ENCODE measurements at regions not wholly inside any gene's neighbourhood (a gene's known extent, or its start where the extent isn't known, plus 50 kb on each side); places are given as distances from the start of the nearest gene placed in this dataset.

DNA sequence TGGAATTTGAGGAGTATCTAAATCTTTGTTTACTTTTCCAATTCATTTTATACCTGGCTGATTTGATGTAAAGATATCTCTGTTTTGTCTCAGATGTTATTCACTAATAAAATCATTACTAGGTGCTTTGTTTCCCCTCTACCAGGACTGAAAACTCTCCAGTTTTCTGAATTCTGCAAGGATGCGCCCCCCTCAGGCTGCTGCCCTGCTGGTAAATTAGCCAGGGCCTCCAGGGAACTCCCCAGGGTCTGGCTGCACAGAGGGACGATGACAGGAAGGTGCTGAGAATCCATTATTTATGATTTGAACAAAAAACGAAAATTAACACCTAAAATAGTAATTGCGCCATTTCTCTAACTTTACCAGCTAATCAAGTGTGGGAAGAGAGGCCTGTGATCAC, 541.2 kb upstream of the POU3F3 start:
- Histone ChIP-seq H3K4me1 (ENCODE audit: control insufficient read depth in 1 of 2, insufficient read depth in 2 of 2, low read length in 2 of 2) (no peaks in the 10 kb centered on the region), H4K20me1 (ENCODE audit: insufficient read depth) (no peaks in the 10 kb centered on the region), H3K36me3 (ENCODE audit: control insufficient read depth in 1 of 2, insufficient read depth in 2 of 2, low read length in 2 of 2) (no peaks in the 10 kb centered on the region), H3K9ac (ENCODE audit: low read length) (no peak overlapping the region), H2AFZ (ENCODE audit: low read depth, low read length, poor library complexity, severe bottlenecking) (no peak overlapping the region), H3K79me2 (ENCODE audit: insufficient read depth, low read length) (no peaks in the 10 kb centered on the region), H3K27me3 (ENCODE audit: insufficient read depth, low read length) (no peaks in the 10 kb centered on the region), H3K27ac (ENCODE audit: low read depth, low read length) (no peak overlapping the region), H3K9me3 (ENCODE audit: control insufficient read depth in 1 of 2, insufficient read depth in 1 of 2, low read depth in 1 of 2, low read length in 2 of 2) (peaks cover 0 to 20% of the 10 kb centered on the region in 2 experiments; a peak in 2 of 4 replicates), H3K9me2 (ENCODE audit: insufficient read depth) (no peaks in the 10 kb centered on the region), H3K4me3 (replicated peaks in 1 of 2; ENCODE audit: low read depth in 1 of 2, low read length in 2 of 2) (no peak overlapping the region), H3K4me2 (ENCODE audit: low read length) (no peak overlapping the region)
- no peak for TF ChIP-seq CTCF (IDR thresholded peaks at IDR 0.05 in 2 of 3, conservative IDR thresholded peaks at IDR 0.05 in 1 of 3; ENCODE audit: borderline replicate concordance in 1 of 3, insufficient read depth in 1 of 3, low read depth in 2 of 3, low read length in 2 of 3)
- no peak for TF ChIP-seq POLR2A (IDR thresholded peaks at IDR 0.05; ENCODE audit: borderline replicate concordance, extremely low read depth, insufficient read depth, insufficient read length)
- TF ChIP-seq ZNF274 (IDR thresholded peaks at IDR 0.05; ENCODE audit: low read depth, low read length), result no peak
- TF ChIP-seq, protein P1, sequence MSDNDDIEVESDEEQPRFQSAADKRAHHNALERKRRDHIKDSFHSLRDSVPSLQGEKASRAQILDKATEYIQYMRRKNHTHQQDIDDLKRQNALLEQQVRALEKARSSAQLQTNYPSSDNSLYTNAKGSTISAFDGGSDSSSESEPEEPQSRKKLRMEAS (IDR thresholded peaks at IDR 0.05), result no peak
- TF ChIP-seq CBX3 (IDR thresholded peaks at IDR 0.05; ENCODE audit: low read depth), result no peak
- no peak for TF ChIP-seq SRF (IDR thresholded peaks at IDR 0.05; ENCODE audit: low read depth)
- no peak for TF ChIP-seq POLR2AphosphoS5 (IDR thresholded peaks at IDR 0.05; ENCODE audit: low read depth, low read length)
- TF ChIP-seq SP1 (IDR thresholded peaks at IDR 0.05; ENCODE audit: low read depth), result no peak
- no peak for TF ChIP-seq YY1 (IDR thresholded peaks at IDR 0.05; ENCODE audit: extremely low read depth, insufficient replicate concordance, low read depth, low read length)
- no peak for TF ChIP-seq ZFX (IDR thresholded peaks at IDR 0.05)
- no peak for TF ChIP-seq ATF3 (IDR thresholded peaks at IDR 0.05)
- TF ChIP-seq TCF7L2 (IDR thresholded peaks at IDR 0.05; ENCODE audit: borderline replicate concordance, extremely low read depth, insufficient read depth, insufficient read length), result no peak
- no peak for TF ChIP-seq EZH2 (IDR thresholded peaks at IDR 0.05)
- intact Hi-C loops (cut with micrococcal nuclease), result no loop called here
- CTCF ChIA-PET, result no interaction called here
- POLR2A ChIA-PET, result no interaction called here
- ATAC-seq (no peak), DNase-seq (ENCODE audit: low read depth, low spot score) (no peak)
- RAD21 ChIA-PET (ENCODE audit: low non-redundant PET in 1 of 2, low total read pairs in 2 of 2, uncharacterized antibody in 2 of 2, unreplicated experiment in 2 of 2), result no interaction called here
- no TSS peak for BruUV-seq (replicated peaks)
